ENCODE measurements at regions not wholly inside any gene's neighbourhood (a gene's known extent, or its start where the extent isn't known, plus 50 kb on each side); places are given as distances from the start of the nearest gene placed in this dataset.

- no peak for TF ChIP-seq CTCF (IDR thresholded peaks at IDR 0.05; ENCODE audit: insufficient read depth, missing control alignments)
- DNase-seq (ENCODE audit: insufficient read length, low spot score), result no peak
- FAIRE-seq, result no peak
Measured at GRCh38 chr6:165119231-165120020, 190.0 kb downstream of the C6orf118 start.

GRCh38 chr6:165118736-165119135, 190.7 kb downstream of the C6orf118 start:
- no peak for FAIRE-seq
- TF ChIP-seq CTCF (IDR thresholded peaks at IDR 0.05; ENCODE audit: insufficient read depth, missing control alignments), result no peak

GRCh38 chr6:165117806-165118205, 191.6 kb downstream of the C6orf118 start:
- DNase-seq (ENCODE audit: insufficient read length, low spot score) (no peak), FAIRE-seq (no peak)
- TF ChIP-seq CTCF (IDR thresholded peaks at IDR 0.05; ENCODE audit: insufficient read depth, missing control alignments), result no peak

More at GRCh38 chr6:165118736-165119135, 190.7 kb downstream of the C6orf118 start:
- no peak for DNase-seq (ENCODE audit: insufficient read length, low spot score)

DNA sequence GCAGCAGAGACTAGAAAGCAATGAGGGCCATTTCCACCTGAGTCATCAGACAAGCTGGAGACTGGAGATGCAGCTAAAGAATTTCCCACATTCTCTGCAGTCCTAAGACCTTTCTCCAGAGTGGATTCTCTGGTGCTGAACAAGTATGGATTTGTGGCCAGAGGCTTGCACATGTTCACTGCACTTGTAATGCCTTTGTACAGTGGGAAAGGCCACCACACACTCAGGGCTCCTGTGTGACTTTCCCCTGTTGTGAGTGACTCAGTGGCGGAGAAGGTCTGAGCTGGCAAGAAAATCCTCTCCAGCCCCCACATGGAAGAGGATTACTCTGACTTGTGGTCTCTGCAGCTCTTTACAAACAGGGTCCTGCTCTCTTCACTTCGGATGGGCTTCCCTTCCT, 192.3 kb downstream of the C6orf118 start:
- no peak for FAIRE-seq
- no peak for DNase-seq (ENCODE audit: insufficient read length, low spot score)
- TF ChIP-seq CTCF (IDR thresholded peaks at IDR 0.05; ENCODE audit: insufficient read depth, missing control alignments), result no peak

DNA sequence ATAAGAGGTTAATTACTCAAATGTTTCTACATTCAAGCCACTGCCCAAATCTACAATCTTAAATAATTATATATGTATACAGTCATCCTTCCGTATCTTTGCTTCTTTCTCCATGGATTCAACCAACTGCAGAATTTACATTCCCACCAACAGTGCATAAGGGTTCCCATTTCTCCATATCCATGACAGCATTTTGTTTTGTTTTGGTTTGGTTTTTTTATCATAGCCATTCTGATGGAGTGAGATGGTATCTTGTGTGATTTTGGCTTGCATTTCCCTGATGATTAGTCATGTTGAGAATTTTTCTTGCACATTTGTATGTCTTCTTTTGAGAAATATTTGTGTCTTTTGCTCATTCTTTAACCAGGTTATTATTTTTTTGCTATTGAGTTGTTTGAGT, 198.5 kb downstream of the C6orf118 start:
- no peak for TF ChIP-seq CTCF (IDR thresholded peaks at IDR 0.05; ENCODE audit: insufficient read depth, missing control alignments)

DNA sequence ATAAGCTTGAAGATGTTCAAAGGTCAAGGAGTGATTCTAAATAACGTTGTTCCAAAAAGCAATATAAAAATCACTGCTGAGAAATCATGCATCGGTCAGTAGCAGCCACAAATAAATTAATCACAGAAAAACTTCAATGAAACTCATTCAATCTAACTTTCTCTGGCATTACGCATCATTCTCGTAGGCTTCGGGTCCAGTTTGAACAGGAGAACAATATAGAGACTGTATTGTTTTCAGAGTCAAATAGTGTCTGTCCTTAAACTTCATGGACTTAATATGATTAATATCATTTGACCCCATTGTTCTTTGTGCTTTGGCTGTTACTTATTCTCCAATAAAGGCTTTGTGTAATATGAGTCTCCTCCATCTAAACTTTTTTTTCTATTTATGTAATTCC, 200.4 kb downstream of the C6orf118 start:
- no peak for DNase-seq (ENCODE audit: insufficient read length, low spot score)
- no peak for FAIRE-seq
- no peak for TF ChIP-seq CTCF (IDR thresholded peaks at IDR 0.05; ENCODE audit: insufficient read depth, missing control alignments)

More for the DNA sequence above, 198.5 kb downstream of the C6orf118 start:
- DNase-seq (ENCODE audit: insufficient read length, low spot score) (no peak), FAIRE-seq (no peak)

DNA sequence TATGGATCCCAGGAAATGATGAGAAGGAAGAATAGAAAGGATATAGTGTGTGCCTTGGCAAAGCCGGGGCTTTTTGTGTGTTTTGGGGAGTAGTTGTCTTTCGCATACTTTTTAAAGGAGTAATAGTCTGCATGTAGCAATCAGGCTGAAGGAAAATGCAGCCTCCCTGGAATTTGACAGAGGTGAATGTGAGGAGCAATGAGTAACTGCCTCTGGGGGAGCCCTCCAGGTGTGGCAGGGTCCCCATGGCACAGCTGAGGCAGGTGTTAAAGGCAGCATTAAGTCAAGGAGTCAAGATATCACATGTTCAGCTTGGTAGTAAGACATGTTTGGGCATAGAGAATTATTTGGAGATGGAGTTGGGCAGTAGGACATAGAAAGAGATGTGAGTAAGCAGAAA, 203.1 kb downstream of the C6orf118 start:
- no peak for TF ChIP-seq CTCF (IDR thresholded peaks at IDR 0.05; ENCODE audit: insufficient read depth, missing control alignments)
- DNase-seq (ENCODE audit: insufficient read length, low spot score), result no peak
- FAIRE-seq, result no peak
